ENCODE measurements at regions not wholly inside any gene's neighbourhood (a gene's known extent, or its start where the extent isn't known, plus 50 kb on each side); places are given as distances from the start of the nearest gene placed in this dataset.

DNA sequence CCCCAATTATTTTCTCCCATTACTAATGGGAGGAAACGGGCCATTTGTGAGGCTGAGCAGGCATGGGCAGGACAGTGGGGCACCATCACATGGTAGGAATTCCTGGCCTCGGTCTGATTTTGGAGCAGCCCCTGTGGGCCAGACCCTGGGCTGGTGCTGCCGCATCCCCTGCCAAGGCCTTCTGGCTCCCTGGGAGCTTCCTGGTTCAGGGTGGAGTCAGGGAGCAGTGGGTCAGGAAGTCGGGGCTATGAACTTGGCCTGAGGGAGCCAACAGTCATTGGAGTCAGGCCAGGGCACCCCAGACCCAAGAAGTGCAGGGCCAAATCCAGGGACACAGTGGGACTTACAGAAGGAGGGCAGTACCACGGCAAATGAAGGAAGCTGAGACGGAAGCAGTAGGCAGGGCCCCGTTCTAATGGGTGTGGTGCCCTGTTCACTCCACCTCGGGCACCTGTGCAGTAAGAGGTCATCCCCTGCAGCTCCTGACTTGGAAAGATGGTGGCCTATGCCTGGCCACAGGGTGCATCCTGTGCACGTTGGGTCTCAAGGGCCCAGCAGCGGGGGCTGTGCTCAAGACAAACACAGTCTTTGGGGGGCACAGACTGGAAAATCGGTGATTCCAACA lies 328.1 kb downstream of the SMAD2 start:
- TF ChIP-seq CTCF (conservative IDR thresholded peaks at IDR 0.05) (no peak), ZFX (IDR thresholded peaks at IDR 0.05) (no peak)
